ENCODE measurements at regions not wholly inside any gene's neighbourhood (a gene's known extent, or its start where the extent isn't known, plus 50 kb on each side); places are given as distances from the start of the nearest gene placed in this dataset.

- Histone ChIP-seq H3K36me3 (replicated peaks; ENCODE audit: insufficient read depth, low read depth) (no peaks in the 10 kb centered on the region), H2AFZ (no peak overlapping the region), H3K4me1 (ENCODE audit: insufficient read depth) (no peaks in the 10 kb centered on the region), H3K27me3 (no peaks in the 10 kb centered on the region), H3K79me2 (no peaks in the 10 kb centered on the region), H4K20me1 (ENCODE audit: insufficient read depth, poor library complexity, severe bottlenecking) (no peaks in the 10 kb centered on the region), H3K9me2 (replicated peaks; ENCODE audit: insufficient read depth) (no peaks in the 10 kb centered on the region), H3K4me3 (no peak overlapping the region), H3K4me2 (no peak overlapping the region), H3K9me3 (ENCODE audit: low read depth) (no peaks in the 10 kb centered on the region), H3K27ac (no peak overlapping the region)
- DNase-seq (ENCODE audit: low spot score) = no peak
- TF ChIP-seq EZH2 (IDR thresholded peaks at IDR 0.05; ENCODE audit: borderline replicate concordance) (no peak), EZH2phosphoT487 (IDR thresholded peaks at IDR 0.05; ENCODE audit: low read depth, severe bottlenecking, unreplicated experiment) (no peak), CTCF (IDR thresholded peaks at IDR 0.05; ENCODE audit: poor library complexity) (no peak)
Measured at GRCh38 chr18:70653671-70654070, 364.8 kb downstream of the SOCS6 start.

GRCh38 chr18:70650878-70651277, 362.0 kb downstream of the SOCS6 start:
- no peak overlapping the region for H2AFZ ChIP-seq
- H3K27me3 ChIP-seq = no peaks in the 10 kb centered on the region
- no peak for TF ChIP-seq EZH2phosphoT487 (IDR thresholded peaks at IDR 0.05; ENCODE audit: low read depth, severe bottlenecking, unreplicated experiment)
- no peak for TF ChIP-seq CTCF (IDR thresholded peaks at IDR 0.05; ENCODE audit: poor library complexity)
- no peak for TF ChIP-seq EZH2 (IDR thresholded peaks at IDR 0.05; ENCODE audit: borderline replicate concordance)
- DNase-seq (ENCODE audit: low spot score) = no peak
- no peaks in the 10 kb centered on the region for H3K79me2 ChIP-seq
- no peaks in the 10 kb centered on the region for H4K20me1 ChIP-seq (ENCODE audit: insufficient read depth, poor library complexity, severe bottlenecking)
- H3K27ac ChIP-seq = no peak overlapping the region
- H3K4me3 ChIP-seq = no peak overlapping the region
- 88% methylated on average over 2 of the region's 2 CpGs for WGBS (ENCODE audit: low lambda C conversion rate, missing lambda C conversion rate)
- H3K4me1 ChIP-seq (ENCODE audit: insufficient read depth) = no peaks in the 10 kb centered on the region
- H3K9me2 ChIP-seq (replicated peaks; ENCODE audit: insufficient read depth) = no peaks in the 10 kb centered on the region
- H3K9me3 ChIP-seq (ENCODE audit: low read depth) = no peaks in the 10 kb centered on the region
- H3K4me2 ChIP-seq = no peak overlapping the region
- H3K36me3 ChIP-seq (replicated peaks; ENCODE audit: insufficient read depth, low read depth) = no peaks in the 10 kb centered on the region

- H3K27me3 ChIP-seq = no peaks in the 10 kb centered on the region
- 96% methylated on average over 7 of the region's 7 CpGs for WGBS (ENCODE audit: low lambda C conversion rate, missing lambda C conversion rate)
Measured at GRCh38 chr18:70649683-70650082, 360.8 kb downstream of the SOCS6 start.

More at GRCh38 chr18:70649683-70650082, 360.8 kb downstream of the SOCS6 start:
- no peaks in the 10 kb centered on the region for H3K79me2 ChIP-seq
- no peaks in the 10 kb centered on the region for H4K20me1 ChIP-seq (ENCODE audit: insufficient read depth, poor library complexity, severe bottlenecking)
- H3K9me2 ChIP-seq (replicated peaks; ENCODE audit: insufficient read depth) = no peaks in the 10 kb centered on the region
- H3K36me3 ChIP-seq (replicated peaks; ENCODE audit: insufficient read depth, low read depth) = no peaks in the 10 kb centered on the region
- H2AFZ ChIP-seq = no peak overlapping the region
- no peak for DNase-seq (ENCODE audit: low spot score)
- H3K27ac ChIP-seq = no peak overlapping the region
- H3K4me2 ChIP-seq = no peak overlapping the region
- no peaks in the 10 kb centered on the region for H3K9me3 ChIP-seq (ENCODE audit: low read depth)
- no peak for TF ChIP-seq EZH2 (IDR thresholded peaks at IDR 0.05; ENCODE audit: borderline replicate concordance)
- no peak for TF ChIP-seq EZH2phosphoT487 (IDR thresholded peaks at IDR 0.05; ENCODE audit: low read depth, severe bottlenecking, unreplicated experiment)
- TF ChIP-seq CTCF (IDR thresholded peaks at IDR 0.05; ENCODE audit: poor library complexity) = no peak
- no peaks in the 10 kb centered on the region for H3K4me1 ChIP-seq (ENCODE audit: insufficient read depth)
- H3K4me3 ChIP-seq = no peak overlapping the region
